Right lobe of liver (tissue), 4 donors: ENCODE measurements at regions not wholly inside any gene's neighbourhood (a gene's known extent, or its start where the extent isn't known, plus 50 kb on each side); places are given as distances from the start of the nearest gene placed in this dataset.

Experiments used
- CTCF ChIP-seq, 4 donors: fragments of 200-600 bp in 3 of 4; fragments of 450-650 bp in 1 of 4; IDR thresholded peaks; one replicate each; pipeline versions ENCODE4 v1.5.1 to v1.8.0; 2016 to 2022; ENCODE audit warnings: antibody characterized with exemption in 4 of 4, mild to moderate bottlenecking in 2 of 4
- POLR2A ChIP-seq: fragments of 450-650 bp; IDR thresholded peaks from one replicate; pipeline ENCODE4 v1.6.1; 2017; ENCODE audit warnings: antibody characterized with exemption, mild to moderate bottlenecking
- donor health status: DM: no; HTN: no; CAD: no.
- donor health status: DM: no; HTN: no; CAD: no.
- donor health status: DM: no; HTN: yes; CAD: no.

- TF ChIP-seq CTCF (IDR thresholded peaks at IDR 0.05) (no peak), POLR2A (no peak)
Observed at GRCh38 chr6:95725344-95725743, 148.0 kb downstream of the MANEA start.
